Mucosa of descending colon (tissue), 3 donors: ENCODE measurements at regions not wholly inside any gene's neighbourhood (a gene's known extent, or its start where the extent isn't known, plus 50 kb on each side); places are given as distances from the start of the nearest gene placed in this dataset.

ENCODE experiments used
- ATAC-seq: fragments of 200-7000 bp; cut with Tn5 transposase; one replicate; pipeline ENCODE4 v1.9.1; 2020; ENCODE audit warnings: mild to moderate bottlenecking, moderate library complexity
- DNase-seq, 3 donors: peaks; one replicate each; pipeline ENCODE4 v3.0.0-alpha.2; 2020
- H3K36me3 ChIP-seq: fragments of 200-600 bp; one replicate; pipeline ENCODE4 v1.8.0; 2021; ENCODE audit warnings: low read depth, mild to moderate bottlenecking
- H3K4me1 ChIP-seq: fragments of 200-600 bp; one replicate; pipeline ENCODE4 v1.8.0; 2021; ENCODE audit warnings: low read depth, mild to moderate bottlenecking
- H3K4me3 ChIP-seq: fragments of 200-600 bp; one replicate; pipeline ENCODE4 v1.8.0; 2021; ENCODE audit warnings: mild to moderate bottlenecking
- H3K9me3 ChIP-seq: fragments of 200-600 bp; one replicate; pipeline ENCODE4 v1.8.0; 2021; ENCODE audit warnings: mild to moderate bottlenecking
- CTCF ChIP-seq: fragments of 200-600 bp; IDR thresholded peaks from one replicate; pipeline ENCODE4 v1.8.0; 2022; ENCODE audit warnings: antibody characterized with exemption, mild to moderate bottlenecking
- intact Hi-C, 2 donors: fragments of 100-400 bp; cut with DNase I in 1 of 2; cut with micrococcal nuclease in 1 of 2; formaldehyde crosslinking; loops; one replicate each; pipeline versions ENCODE4 v1.11.0 to v1.11.1; 2022; cut with DNase I, micrococcal nuclease
- donor health status: DM: no; HTN: no; CAD: no; lungs with moderate emphysema.
- donor health status: DM: no; HTN: no; CAD: no.
- donor health status: DM: no; HTN: yes; CAD: no.

GRCh38 chr17:13931800-13932460 lies 137.4 kb upstream of the COX10 start:
- ATAC-seq (peak; percentile 79), DNase-seq (peak; percentile 26 to 58 (median 54))
- no peak for TF ChIP-seq CTCF
- H3K4me1 ChIP-seq, result no peaks in the 10 kb centered on the region
- no peak overlapping the region for H3K4me3 ChIP-seq
- intact Hi-C loops, result no loop called here
- H3K36me3 ChIP-seq, result no peaks in the 10 kb centered on the region
- H3K9me3 ChIP-seq, result no peaks in the 10 kb centered on the region

- intact Hi-C loops, result no loop called here
- ATAC-seq (no peak), DNase-seq (no peak)
- Histone ChIP-seq H3K4me1 (no peaks in the 10 kb centered on the region), H3K4me3 (no peak overlapping the region), H3K9me3 (no peaks in the 10 kb centered on the region), H3K36me3 (no peaks in the 10 kb centered on the region)
- TF ChIP-seq CTCF, result no peak
Measured at GRCh38 chr17:13933441-13934276, 135.6 kb upstream of the COX10 start.

GRCh38 chr17:13939222-13939621 lies 130.1 kb upstream of the COX10 start:
- intact Hi-C loops, result no loop called here
- DNase-seq, result no peak

DNA sequence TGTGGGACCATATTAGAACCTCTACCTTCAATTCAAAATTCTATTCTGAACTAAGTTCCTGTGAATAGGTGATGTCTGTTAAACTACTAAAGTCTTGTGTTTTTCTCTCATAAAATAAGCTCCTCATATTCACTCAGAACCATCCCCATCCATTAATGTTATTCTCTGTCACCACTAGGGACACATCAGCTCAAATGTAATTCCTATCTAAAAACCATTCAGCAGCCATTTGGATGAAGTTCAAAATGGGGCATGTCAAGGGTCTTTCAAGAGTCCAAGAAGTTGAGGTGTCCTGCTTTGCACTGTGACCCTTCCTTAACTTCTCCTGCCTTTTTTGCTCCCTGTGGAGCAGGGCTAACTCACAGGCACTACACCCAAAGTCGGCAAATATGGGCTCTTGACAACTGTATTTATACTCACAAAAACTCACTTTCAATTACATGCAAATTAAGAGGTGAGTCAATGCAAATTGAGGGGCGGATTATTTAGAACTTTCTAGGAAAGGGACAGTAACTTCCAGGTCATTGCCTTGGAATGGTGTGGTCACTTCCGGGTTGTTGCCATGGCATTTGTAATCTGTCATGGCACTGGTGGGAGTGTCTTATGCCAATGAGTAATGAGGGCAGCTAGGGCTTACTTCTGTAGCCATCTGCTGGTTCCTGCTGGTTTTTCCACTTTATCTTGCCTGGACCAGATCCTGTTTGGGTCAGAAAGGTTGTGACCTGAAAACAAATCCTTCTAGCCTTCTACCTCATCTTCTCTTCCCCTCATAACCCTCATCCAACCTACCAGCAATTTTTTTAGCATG lies 128.2 kb upstream of the COX10 start:
- ATAC-seq (no peak), DNase-seq (no peak)
- Histone ChIP-seq H3K4me3 (no peak overlapping the region), H3K9me3 (no peaks in the 10 kb centered on the region), H3K36me3 (no peaks in the 10 kb centered on the region), H3K4me1 (no peaks in the 10 kb centered on the region)
- TF ChIP-seq CTCF, result no peak
- intact Hi-C loops, result no loop called here

More at GRCh38 chr17:13939222-13939621, 130.1 kb upstream of the COX10 start:
- Histone ChIP-seq H3K4me3 (no peak overlapping the region), H3K9me3 (no peaks in the 10 kb centered on the region), H3K4me1 (no peaks in the 10 kb centered on the region), H3K36me3 (no peaks in the 10 kb centered on the region)
- no peak for TF ChIP-seq CTCF
- ATAC-seq, result no peak

DNA sequence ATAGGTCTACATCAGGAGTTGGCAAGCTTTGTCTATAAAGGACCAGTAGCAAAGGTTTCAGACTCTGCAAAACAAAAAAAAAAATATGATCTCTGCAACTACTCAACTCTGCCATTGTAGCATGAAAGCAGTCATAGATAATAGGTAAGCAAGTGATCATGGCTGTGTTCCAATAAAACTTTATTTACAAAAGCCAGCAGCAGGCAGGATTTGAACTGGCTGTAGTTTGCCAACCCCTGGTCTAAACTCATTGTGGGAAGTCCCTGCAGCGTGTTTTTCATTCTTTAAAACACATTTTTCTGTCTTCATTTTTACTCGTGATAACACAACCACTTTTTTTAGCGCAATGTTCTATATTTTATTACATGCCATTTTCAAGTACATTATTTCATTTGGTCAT lies 127.5 kb upstream of the COX10 start:
- intact Hi-C loops, result no loop called here
- TF ChIP-seq CTCF, result no peak
- no peak for ATAC-seq
- Histone ChIP-seq H3K4me3 (no peak overlapping the region), H3K36me3 (no peaks in the 10 kb centered on the region), H3K4me1 (no peaks in the 10 kb centered on the region), H3K9me3 (no peaks in the 10 kb centered on the region)
- DNase-seq, result no peak
